A549 (cell line): ENCODE measurements at regions not wholly inside any gene's neighbourhood (a gene's known extent, or its start where the extent isn't known, plus 50 kb on each side); places are given as distances from the start of the nearest gene placed in this dataset.

ENCODE experiments used
- CEBPB ChIP-seq, 2 experiments: fragments of >200 bp in 1 of 2; sonication (Bioruptor Twin) in 1 of 2; formaldehyde crosslinking in 1 of 2; IDR thresholded peaks; 2 replicates each; pipeline ENCODE4 v1.6.1; 2012 to 2016
- CTCF ChIP-seq: fragments of >200 bp; sonication (Bioruptor Twin); formaldehyde crosslinking; IDR thresholded peaks from 3 replicates; pipeline ENCODE4 v1.5.1; 2016
- EHMT2 ChIP-seq: fragments of 200-600 bp; sonication (generic); IDR thresholded peaks from 2 replicates; pipeline ENCODE4 v1.6.1; 2016; ENCODE audit warnings: antibody characterized with exemption, low read depth, mild to moderate bottlenecking, moderate library complexity
- HMGXB4 ChIP-seq: fragments of 250-450 bp; sonication (Bioruptor Pico); IDR thresholded peaks from 2 replicates; pipeline ENCODE4 v1.5.0; 2021; ENCODE audit warnings: mild to moderate bottlenecking, moderate library complexity, borderline replicate concordance
- JUN ChIP-seq, 2 experiments: fragments of >200 bp; sonication (Bioruptor Twin); formaldehyde crosslinking; IDR thresholded peaks; 2 replicates in 1 of 2; 3 replicates in 1 of 2; pipeline ENCODE4 v1.6.1; 2016 to 2017
- MAFK ChIP-seq: fragments of 450-650 bp; IDR thresholded peaks from 2 replicates; pipeline ENCODE4 v1.6.1; 2014; ENCODE audit not compliant: partially characterized antibody
- POLR2A ChIP-seq: IDR thresholded peaks from 2 replicates; pipeline ENCODE4 v1.6.1; 2012; ENCODE audit warnings: mild to moderate bottlenecking, low read length
- USF2 ChIP-seq: fragments of 450-650 bp; IDR thresholded peaks from 2 replicates; pipeline ENCODE4 v1.6.1; 2014; ENCODE audit warnings: antibody characterized with exemption
- ZFP36 ChIP-seq: fragments of 450-650 bp; IDR thresholded peaks from 2 replicates; pipeline ENCODE4 v1.6.1; 2014; ENCODE audit warnings: borderline replicate concordance; ENCODE audit not compliant: partially characterized antibody

- TF ChIP-seq CTCF (no peak), MAFK (no peak), JUN (IDR thresholded peaks at IDR 0.05) (no peak), ZFP36 (no peak), USF2 (no peak), CEBPB (IDR thresholded peaks at IDR 0.05) (no peak), POLR2A (no peak), EHMT2 (no peak), HMGXB4 (no peak)
Observed at GRCh38 chr6:99811636-99812035, 182.4 kb downstream of the MCHR2 start.
